ENCODE measurements at regions not wholly inside any gene's neighbourhood (a gene's known extent, or its start where the extent isn't known, plus 50 kb on each side); places are given as distances from the start of the nearest gene placed in this dataset.

DNA sequence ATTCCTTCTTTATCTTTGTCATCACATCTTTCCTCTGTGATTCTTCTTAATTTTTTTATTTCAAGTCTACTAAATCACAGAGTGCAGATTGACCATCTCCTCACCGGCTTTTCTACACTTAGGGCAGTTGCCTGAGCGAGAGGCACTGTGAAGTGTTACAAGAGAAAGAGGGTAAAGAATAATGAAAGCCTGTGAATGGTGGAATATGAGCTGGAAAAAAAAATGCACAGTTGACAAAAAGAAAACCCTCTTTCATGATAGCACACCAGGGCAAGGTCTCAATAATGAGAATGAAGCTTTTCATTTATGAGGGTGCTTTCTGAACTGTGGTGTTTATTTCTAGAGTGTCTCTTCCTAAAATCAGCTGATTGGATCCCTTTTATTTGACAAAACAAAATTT is 106.2 kb upstream of the PDE3A start:
- peak; percentile 6 for DNase-seq (ENCODE audit: low spot score)

DNA sequence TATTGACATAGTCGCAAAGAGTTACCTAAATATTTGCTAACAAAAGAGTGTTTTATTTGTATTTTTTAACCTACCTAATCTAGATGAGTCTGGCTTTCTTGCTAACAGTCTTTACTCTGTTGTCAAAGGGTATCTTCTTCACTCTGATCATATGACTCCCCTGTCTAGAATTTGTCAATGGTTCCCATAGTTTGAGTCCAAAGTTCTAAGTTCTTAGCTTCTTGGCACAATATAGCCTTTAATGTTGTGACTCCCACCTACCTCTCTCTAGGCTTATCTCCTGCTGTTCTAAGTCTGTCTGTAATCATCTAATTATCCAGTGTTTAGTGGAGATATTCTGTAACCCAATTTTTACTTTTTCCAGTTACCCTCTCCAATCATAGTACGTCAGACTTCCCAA is 104.3 kb upstream of the PDE3A start:
- no peak for DNase-seq (ENCODE audit: low spot score)

DNA sequence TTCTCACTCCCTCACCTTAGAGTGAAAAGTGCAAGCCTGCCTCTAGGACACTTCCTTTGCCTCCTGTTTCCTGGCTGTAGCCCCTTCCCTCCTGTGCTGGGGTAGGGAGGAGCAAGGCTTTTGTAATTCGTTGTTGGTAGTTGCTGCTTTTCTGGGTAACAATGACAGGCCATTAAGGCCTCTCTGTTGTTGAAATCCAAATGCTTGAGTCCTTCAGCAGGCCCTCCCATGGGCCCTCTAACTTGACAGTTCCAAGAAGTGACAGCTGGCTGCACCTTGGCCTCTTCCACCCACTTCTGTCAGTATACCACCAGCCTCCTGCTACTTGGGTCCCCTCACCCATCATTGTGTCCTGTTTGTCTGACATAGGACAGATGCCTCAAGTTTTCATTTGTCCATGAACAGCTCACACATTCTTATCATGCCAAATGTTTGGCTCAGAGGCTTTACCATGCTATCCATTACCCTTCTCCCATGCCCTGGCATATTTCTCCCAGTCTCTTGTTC is 103.7 kb upstream of the PDE3A start:
- DNase-seq (ENCODE audit: low spot score), result no peak

DNA sequence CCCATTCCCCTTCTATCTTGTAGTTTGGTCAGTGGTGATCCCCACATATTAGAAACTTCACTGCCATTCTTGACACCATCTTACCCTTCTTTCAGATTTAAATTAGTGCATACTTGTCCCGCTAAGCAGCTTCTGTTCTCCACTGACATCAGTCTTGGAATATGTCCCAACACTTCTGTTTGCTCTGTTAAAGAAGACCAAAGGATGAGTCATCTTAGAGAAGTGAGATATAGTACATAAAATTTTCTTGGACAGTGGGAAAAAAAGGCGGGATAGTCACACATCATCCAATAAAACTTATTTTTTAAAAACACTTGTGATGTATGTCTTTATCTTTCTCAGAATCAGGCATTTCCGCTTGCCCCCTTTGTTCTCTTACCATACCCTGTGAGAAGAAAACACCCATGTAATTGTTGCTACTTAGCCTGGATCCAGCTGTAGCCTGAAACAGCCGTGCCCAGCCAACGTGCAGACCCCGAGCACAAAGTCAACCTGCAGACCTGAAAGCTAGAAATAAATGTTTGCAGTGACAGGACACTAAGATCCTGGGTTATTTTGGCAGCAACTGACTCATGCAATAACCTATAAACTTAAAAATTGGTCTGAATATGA is 100.1 kb upstream of the PDE3A start:
- DNase-seq (ENCODE audit: low spot score), result no peak

DNA sequence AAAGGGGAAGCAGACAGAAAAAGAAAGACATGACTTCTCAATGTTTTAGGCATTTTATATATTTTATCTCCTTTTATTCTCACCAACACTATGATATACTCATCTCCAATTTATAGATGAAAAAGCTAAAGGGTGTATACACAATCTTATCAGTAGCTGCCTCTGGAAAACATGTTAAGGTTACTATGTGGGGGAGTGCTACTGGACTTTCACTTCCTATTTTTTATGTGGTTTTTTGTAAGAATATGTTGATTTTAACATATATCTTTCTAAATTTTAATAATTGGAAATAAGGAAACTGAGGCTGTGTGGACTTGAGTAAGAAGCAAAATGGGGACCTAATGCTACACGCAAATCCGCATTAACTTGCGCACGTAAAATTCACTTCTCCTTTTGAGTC is 99.6 kb upstream of the PDE3A start:
- DNase-seq (ENCODE audit: low spot score), result no peak

DNA sequence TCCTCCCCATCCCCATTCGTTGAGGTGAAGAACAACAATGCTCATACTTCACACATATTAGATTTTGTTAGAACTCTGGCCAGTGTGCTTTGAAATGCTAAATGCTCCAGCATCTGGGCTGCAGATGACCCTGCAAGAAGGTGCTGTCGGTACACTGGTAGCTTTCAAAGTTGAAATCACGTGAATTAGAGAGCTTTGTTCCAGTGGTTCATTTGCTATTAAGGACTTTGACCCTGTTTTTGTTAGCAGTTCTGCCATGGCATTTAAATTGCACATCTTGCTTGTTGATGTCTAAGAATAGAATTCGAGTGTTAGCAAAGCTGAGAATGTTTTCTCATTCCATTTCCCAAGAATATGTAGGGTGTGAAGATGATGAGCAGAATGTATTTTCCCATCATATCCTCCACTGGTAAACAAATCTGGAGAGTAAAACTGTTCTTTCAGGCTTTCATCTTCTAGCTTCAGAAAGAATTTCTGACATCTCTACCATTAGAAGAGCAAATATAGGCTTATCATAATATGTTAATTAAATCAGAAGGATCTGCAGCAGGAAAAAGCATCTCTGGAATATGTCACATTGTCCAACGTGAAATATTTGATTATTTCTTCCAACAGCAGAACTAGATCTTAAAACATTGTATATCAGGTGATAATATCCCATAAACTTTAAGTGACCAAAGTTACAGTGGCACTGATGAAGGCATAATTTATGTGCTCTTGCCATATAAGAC is 98.8 kb upstream of the PDE3A start:
- no peak for DNase-seq (ENCODE audit: low spot score)

DNA sequence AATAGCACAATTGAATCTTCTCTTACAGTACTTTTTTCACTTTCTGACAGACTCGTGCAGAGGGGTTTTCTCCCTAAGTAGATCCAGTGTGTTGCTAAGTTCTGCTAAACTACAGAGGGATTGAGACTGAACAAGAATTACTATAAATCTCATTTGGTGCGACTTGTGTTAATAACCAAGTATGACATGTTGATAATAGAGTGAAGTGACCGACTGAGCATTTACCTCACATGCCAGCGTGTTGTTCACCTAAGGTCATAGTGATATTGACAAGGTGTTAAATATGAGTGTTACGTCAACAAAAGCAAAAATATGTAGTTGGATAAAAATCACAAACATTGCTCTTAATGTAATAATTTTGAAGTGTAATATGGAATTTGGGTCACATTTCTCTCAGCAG is 97.8 kb upstream of the PDE3A start:
- no peak for DNase-seq (ENCODE audit: low spot score)

DNA sequence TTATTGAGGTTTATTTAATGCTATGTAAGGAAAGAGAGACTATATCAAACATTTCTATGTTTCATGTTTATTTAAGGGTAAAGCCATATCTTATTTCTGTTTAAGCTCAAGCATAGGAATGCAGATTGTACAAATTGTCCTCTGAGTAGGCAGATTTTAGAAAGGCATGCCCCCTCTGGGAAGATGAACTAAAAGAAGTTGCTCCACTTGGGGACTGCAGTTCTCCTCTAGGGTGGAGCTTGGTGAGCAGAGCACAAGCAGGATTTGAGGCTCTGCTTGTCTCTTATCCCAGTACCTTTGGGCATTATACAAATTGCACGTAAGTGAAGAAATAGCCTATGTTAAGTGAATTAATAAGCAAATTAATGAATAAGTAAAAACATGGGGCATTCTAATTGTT is 96.2 kb upstream of the PDE3A start:
- DNase-seq (ENCODE audit: low spot score), result no peak

DNA sequence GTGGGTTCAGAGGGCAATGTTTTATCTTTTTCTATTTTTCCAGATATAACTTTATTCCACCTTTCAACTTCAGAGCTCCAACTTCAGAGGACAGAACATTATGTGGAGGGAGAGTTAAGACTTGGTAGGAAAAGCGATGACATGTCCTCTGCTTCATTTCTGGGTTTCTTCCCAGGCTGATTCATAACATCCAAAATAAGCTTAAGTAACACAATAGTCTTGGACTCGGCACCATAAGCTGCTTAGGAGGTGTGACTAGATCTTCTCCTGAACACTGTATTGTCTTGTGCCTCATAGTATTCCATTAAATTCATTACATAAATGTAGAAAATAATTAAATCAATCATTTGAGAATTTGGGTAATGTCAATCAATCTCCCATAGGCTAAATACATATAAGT is 95.5 kb upstream of the PDE3A start:
- no peak for DNase-seq (ENCODE audit: low spot score)

DNA sequence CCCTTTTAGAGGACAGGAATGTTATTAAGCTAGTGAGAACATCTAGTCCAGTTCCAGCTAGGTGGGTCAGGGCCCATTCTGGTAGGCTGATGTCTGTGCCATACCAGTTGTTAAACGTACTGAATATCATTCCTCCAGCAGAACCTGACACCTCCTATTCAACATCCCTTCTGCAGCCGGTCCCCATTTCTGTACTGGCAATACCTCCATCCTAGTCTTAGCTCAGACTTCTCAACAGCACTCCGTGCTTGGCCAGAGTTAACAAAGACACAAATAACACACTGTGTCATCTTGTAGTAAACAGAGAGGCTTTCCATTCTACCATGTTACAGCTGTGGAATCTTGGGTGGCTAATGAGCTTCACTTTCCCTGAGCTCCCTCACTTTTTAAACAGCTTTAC is 94.3 kb upstream of the PDE3A start:
- no peak for DNase-seq (ENCODE audit: low spot score)

DNA sequence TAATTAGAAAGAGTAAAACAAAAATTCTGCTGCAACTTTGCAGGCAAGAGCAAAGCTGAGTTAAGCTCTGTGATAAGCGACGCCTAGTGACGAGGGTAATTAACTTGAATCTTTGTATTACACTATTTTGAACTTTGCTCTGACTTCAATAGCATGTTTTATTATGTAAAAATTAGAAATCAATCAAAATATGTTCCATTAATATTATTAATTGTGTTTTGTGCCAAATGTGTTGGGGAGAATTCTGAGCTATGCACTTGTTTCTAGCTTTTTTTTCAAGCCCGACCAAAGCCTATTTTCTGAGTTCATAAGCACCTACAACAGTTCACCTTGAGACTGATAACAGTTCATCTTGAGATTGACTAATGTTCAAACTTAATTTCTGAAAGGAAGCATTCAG is 90.1 kb upstream of the PDE3A start:
- no peak for DNase-seq (ENCODE audit: low spot score)

DNA sequence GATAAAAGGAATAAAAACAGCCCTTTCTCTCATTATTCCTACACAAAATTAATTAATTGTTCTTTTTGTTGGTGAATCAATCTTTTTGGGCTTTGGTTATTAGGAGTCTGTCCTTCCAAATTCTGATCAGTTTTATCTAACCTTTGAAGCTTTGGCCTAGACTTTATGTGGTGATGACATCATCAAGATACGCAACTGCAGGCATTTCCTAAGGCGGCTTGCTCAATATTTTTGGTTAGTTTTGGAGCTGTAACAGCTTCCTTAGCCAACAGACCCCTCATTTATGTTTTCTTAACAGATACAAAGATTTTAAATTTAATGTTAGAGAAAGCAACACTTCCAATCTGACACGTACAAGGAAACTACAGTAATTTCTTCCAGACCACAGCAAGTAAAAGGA is 87.8 kb upstream of the PDE3A start:
- no peak for DNase-seq (ENCODE audit: low spot score)

DNA sequence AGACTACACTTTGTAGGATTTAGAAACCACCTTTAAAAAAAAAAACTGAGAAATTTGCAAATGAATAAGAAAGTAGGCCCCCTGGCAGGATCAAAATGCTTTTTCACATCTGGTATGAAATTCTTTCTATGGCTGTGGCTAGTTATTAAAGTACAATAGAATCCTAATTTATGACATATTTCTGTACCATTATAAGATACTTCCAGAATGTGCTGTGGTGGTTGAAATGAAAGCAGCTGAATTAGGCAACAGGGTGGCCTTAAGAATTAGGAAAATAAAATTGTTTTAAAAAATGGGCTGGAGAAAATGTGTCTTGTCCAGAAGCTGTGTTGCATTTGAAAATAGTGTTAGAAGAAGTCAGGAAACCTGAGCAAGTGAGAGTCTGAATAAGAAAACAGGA is 85.9 kb upstream of the PDE3A start:
- no peak for DNase-seq (ENCODE audit: low spot score)

DNA sequence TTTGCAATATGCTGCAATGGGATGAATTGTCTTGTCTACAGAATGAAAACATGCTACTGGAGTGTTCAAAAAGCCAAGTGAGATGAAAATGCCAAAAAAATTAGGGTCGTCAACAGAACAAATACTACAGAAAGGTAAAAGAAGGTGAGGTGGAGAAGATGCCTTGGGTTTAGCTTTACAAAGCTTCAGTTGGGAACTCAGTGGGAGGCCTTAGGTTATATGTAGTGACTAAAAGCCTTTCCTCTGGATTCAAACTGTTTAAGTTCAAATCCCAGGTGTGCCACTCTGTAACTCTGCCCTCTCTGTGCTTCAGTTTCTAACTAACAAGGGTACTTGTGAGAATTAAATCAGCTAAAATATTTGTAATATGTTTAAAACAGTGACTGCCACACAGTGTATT is 84.9 kb upstream of the PDE3A start:
- no peak for DNase-seq (ENCODE audit: low spot score)

DNA sequence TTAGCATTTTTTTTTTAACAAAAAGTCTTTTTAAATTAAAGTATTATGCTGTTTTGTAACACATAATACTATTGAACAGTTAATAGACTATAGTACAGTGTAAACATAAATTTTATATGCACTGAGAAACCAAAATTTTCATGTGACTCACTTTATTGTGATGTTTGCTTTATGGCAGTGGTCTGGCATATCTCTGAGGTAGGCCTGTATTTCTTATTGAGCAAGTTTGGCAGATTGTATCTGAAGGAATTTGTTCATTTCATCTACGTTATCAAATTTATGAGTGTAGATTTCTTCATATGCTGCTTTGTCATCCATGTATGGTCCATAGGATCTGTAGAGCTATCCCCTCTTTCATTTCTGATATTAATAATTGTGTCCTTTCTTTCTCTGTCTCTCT is 78.8 kb upstream of the PDE3A start:
- DNase-seq (ENCODE audit: low spot score), result no peak

DNA sequence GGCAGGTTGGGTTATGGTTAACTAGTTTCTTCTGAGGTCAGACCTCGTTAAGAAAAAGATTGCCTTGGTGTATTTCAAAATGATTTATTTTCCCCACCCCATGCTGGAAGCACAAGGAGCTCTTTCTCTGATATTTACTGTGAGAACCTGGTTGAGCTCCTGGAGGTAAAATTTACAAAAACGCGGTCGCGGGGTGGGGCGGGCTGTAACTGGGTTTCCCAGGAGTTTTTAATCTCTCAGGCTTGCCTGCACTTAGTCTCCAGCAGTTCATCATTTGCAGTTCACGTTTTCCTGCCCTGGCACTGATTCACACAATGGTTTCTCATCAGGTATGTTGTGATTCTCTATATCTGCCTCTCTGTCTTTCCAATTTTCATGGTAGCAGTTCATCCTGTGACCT is 67.9 kb upstream of the PDE3A start:
- no peak for DNase-seq (ENCODE audit: low spot score)

DNA sequence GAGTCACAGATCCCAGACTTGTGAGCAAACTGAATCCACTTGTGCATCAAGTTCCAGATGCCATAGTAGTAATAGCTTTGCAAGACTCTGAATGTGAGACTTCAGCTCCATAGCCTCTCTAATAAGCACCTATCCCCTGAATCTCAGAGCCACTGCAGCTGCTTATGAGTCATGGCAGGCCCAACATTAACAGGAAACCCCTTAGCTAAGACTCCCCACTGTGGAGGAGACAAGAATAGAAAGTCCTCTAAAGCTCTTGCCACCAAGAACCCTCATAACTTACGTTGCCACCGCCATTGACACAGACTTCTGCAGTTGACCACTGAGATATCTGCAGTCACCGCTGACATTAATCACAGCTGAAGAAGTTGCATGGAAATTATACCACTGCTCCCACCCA is 62.9 kb upstream of the PDE3A start:
- no peak for DNase-seq (ENCODE audit: low spot score)

DNA sequence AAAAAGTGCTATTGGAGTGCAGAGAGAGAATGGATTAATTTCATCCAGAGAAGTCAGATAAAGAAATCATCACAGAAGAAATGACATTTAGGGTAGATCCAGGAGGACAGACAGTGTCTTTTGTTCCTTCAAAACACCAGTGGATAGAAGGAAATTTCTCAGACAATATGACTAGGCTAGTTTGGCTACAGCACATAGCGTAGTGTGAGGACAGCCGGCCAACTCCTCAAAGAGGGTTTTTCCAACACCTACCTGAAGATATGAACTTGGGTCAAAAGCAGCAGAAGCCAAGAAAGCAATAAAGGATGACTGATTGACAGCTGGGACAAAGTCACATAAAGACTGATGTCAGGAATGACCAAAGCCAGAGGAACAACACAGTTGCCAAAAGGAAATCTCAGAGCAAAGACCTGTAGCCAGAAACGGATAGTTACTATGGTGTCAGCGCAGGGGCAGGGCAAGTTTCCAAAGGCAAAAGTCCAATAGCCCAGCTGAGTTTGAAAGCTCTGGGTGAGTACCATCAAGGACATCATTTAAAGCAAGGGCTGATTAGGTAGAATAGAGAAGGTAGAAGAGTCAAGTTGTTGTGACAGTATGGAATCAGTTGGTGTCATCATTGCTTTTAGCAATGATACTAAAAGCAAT is 58.7 kb upstream of the PDE3A start:
- no peak for DNase-seq (ENCODE audit: low spot score)

DNA sequence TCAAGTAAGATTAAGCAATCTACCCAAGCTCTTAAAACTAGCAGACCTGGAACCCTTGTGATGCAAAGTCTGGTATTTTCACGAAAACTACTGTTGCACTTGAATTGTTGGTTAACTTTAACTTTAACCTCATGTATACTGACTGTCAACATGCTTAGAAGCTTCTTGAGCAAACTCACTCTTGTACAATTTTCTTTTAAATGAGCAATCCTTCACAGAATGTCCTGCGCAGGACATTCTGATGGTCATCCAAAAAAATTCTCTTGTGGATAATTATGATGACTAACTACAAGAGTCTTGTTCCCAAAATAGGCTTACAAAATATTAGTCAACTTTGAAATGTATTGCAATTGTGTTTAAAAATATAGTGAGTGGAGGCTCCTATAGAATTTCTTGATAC is 54.0 kb upstream of the PDE3A start:
- DNase-seq (ENCODE audit: low spot score), result no peak

DNA sequence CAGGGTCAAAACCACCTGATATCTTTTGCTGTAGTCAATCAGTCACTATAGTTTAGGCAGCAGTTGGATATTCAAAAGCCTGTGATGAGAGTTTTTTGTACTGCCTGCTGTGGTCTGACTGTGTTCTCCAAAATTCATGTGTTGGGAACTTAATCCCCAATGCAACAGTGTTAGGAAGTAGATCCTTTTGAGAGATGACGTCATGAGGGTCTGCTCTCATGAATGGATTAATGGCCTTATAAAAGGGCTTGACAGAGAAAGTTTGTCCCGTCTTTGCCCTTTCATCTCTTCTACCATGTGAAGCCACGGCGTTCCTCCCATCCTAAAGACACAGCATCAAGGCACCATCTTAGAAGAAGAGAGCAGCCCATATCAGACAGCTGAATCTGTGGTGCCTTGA is 50.8 kb upstream of the PDE3A start:
- no peak for DNase-seq (ENCODE audit: low spot score)

All from pons (tissue), 1 donor.